SIG-M5 treated with dmso at 0.1 percent for 504 hours (cell line): ENCODE measurements at regions not wholly inside any gene's neighbourhood (a gene's known extent, or its start where the extent isn't known, plus 50 kb on each side); places are given as distances from the start of the nearest gene placed in this dataset.

Experiments
- DNase-seq: peaks from one replicate; lab custom pipeline; 2025; ENCODE audit not compliant: unreplicated experiment; lab: John Stamatoyannopoulos, UW

GRCh38 chr21:35333831-35334618 lies 284.9 kb upstream of the RUNX1 start:
- no peak for DNase-seq

GRCh38 chr21:35332841-35333426 lies 283.8 kb upstream of the RUNX1 start:
- no peak for DNase-seq

- DNase-seq = no peak
Measured at GRCh38 chr21:35329940-35330660, 281.0 kb upstream of the RUNX1 start.

GRCh38 chr21:35328856-35329455 lies 279.9 kb upstream of the RUNX1 start:
- DNase-seq = no peak

- DNase-seq = no peak
Measured at GRCh38 chr21:35326677-35327076, 277.6 kb upstream of the RUNX1 start.

GRCh38 chr21:35325953-35326352 lies 276.9 kb upstream of the RUNX1 start:
- no peak for DNase-seq

- no peak for DNase-seq
Measured at GRCh38 chr21:35324372-35325220, 275.5 kb upstream of the RUNX1 start.

- DNase-seq = no peak
Measured at GRCh38 chr21:35323947-35324346, 274.8 kb upstream of the RUNX1 start.

GRCh38 chr21:35321322-35322200 lies 272.5 kb upstream of the RUNX1 start:
- DNase-seq = no peak

GRCh38 chr21:35319684-35320283 lies 270.7 kb upstream of the RUNX1 start:
- DNase-seq = no peak

- DNase-seq = no peak
Measured at GRCh38 chr21:35316933-35317332, 267.8 kb upstream of the RUNX1 start.

GRCh38 chr21:35316456-35316855 lies 267.4 kb upstream of the RUNX1 start:
- DNase-seq = no peak

GRCh38 chr21:35314857-35315582 lies 265.9 kb upstream of the RUNX1 start:
- DNase-seq = no peak

- no peak for DNase-seq
Measured at GRCh38 chr21:35311985-35312384, 262.9 kb upstream of the RUNX1 start.

GRCh38 chr21:35309316-35309715 lies 260.2 kb upstream of the RUNX1 start:
- DNase-seq = no peak

GRCh38 chr21:35303085-35303484 lies 254.0 kb upstream of the RUNX1 start:
- no peak for DNase-seq

- no peak for DNase-seq
Measured at GRCh38 chr21:35298757-35299156, 249.7 kb upstream of the RUNX1 start.

- DNase-seq = no peak
Measured at GRCh38 chr21:35297665-35298064, 248.6 kb upstream of the RUNX1 start.
